SH-SY5Y (cell line): ENCODE measurements at regions not wholly inside any gene's neighbourhood (a gene's known extent, or its start where the extent isn't known, plus 50 kb on each side); places are given as distances from the start of the nearest gene placed in this dataset.

Source experiments
- GATA2 ChIP-seq: IDR thresholded peaks from 2 replicates; pipeline ENCODE4 v1.6.1; 2011; ENCODE audit warnings: mild to moderate bottlenecking, low read depth, low read length
- GATA3 ChIP-seq: IDR thresholded peaks from 2 replicates; pipeline ENCODE4 v1.6.1; 2011; ENCODE audit warnings: low read depth, mild to moderate bottlenecking, low read length, moderate library complexity

- TF ChIP-seq GATA3 (no peak), GATA2 (no peak)
Observed at GRCh38 chr13:77377016-77377415, 50.1 kb upstream of the MYCBP2 start.
